Neural progenitor cell (in vitro differentiated cells): ENCODE measurements at regions not wholly inside any gene's neighbourhood (a gene's known extent, or its start where the extent isn't known, plus 50 kb on each side); places are given as distances from the start of the nearest gene placed in this dataset.

ENCODE experiments used
- EZH2 ChIP-seq: fragments of 200-600 bp; sonication (generic); IDR thresholded peaks from 2 replicates; pipeline ENCODE4 v1.6.1; 2017; ENCODE audit warnings: antibody characterized with exemption, mild to moderate bottlenecking, moderate library complexity
- TF ChIP-seq, protein P1 (sequence below): fragments of 200-600 bp; sonication (generic); IDR thresholded peaks from 2 replicates; pipeline ENCODE4 v1.5.1; 2017; ENCODE audit warnings: antibody characterized with exemption, mild to moderate bottlenecking

DNA sequence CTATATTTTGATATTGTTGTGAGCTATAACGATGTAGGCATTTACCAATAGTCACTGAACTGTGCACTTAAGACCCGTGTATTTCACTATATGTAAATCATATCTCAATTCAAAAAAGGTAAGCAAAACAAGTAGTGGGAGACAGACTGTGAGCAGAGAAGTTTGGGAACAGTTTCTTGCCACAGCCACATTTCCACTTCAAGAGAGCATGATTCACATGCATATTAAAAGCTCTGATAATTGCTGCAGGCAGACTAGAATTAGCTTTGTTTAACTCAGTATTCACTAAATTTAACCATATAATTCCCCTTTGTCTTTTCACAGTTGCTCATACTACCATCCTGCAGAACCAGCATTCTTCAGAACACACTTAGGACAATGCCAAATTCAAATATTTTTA, 168.4 kb upstream of the ZNF385D start:
- TF ChIP-seq, protein P1, sequence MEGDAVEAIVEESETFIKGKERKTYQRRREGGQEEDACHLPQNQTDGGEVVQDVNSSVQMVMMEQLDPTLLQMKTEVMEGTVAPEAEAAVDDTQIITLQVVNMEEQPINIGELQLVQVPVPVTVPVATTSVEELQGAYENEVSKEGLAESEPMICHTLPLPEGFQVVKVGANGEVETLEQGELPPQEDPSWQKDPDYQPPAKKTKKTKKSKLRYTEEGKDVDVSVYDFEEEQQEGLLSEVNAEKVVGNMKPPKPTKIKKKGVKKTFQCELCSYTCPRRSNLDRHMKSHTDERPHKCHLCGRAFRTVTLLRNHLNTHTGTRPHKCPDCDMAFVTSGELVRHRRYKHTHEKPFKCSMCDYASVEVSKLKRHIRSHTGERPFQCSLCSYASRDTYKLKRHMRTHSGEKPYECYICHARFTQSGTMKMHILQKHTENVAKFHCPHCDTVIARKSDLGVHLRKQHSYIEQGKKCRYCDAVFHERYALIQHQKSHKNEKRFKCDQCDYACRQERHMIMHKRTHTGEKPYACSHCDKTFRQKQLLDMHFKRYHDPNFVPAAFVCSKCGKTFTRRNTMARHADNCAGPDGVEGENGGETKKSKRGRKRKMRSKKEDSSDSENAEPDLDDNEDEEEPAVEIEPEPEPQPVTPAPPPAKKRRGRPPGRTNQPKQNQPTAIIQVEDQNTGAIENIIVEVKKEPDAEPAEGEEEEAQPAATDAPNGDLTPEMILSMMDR = no peak
- no peak for TF ChIP-seq EZH2
